ENCODE measurements at regions not wholly inside any gene's neighbourhood (a gene's known extent, or its start where the extent isn't known, plus 50 kb on each side); places are given as distances from the start of the nearest gene placed in this dataset.
"Not testable (repeated sequence)": the region's sequence is repeated elsewhere in the genome, so short reads cannot be mapped to it uniquely, and the experiment has no call there.

DNA sequence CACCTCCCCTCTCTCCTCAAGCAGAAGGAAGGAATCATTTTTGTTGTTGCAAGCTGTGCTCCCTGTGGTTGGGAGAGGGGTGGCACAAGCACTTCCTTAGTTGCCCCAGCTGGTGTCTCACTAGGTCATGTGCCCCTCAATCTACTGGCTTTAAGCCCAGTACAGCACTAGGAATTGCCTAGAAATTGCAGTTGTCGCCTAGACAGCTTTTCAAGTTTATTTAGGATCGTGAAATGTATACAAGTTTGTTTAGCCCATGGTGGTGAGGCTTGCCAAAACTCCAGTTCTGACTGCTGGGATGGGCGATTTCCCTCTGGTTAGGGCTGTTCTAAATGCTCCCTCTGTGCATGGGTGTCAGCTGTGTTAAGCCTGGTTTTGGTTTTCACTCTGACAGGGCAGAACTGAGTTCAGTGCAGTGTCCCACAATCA is 126.8 kb upstream of the ZNF644 start:
- no peak for DNase-seq

- no peak for DNase-seq
Observed at GRCh38 chr1:91141858-91142257, 120.0 kb upstream of the ZNF644 start.

- DNase-seq = no peak
Observed at GRCh38 chr1:91138959-91139358, 117.1 kb upstream of the ZNF644 start.

GRCh38 chr1:91137173-91137852 is 115.5 kb upstream of the ZNF644 start:
- DNase-seq = no peak

- no peak for DNase-seq
Observed at GRCh38 chr1:91135799-91136198, 114.0 kb upstream of the ZNF644 start.

- no peak for DNase-seq
Observed at GRCh38 chr1:91133248-91133647, 111.4 kb upstream of the ZNF644 start.

GRCh38 chr1:91130256-91130985 is 108.6 kb upstream of the ZNF644 start:
- DNase-seq = no peak

DNA sequence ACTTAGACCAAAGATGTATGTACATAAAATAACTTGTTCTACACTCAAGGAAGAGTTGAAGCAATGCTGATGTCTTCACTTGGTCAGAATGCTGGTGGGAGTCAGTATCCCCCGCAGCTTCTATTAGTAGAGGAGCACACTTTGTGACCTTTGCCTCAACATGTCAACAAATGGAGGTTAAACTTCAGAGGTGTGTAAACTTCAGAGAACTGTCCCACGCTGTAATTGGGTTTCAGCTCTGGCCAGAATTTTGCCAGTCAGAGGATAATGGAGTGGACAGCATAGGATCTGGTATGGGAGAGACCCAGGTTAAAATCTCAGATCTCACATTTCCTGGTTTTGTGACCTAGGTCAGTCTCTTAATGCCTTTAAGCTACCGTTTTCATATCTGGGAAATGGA is 107.6 kb upstream of the ZNF644 start:
- no peak for DNase-seq

- no peak for DNase-seq
Observed at GRCh38 chr1:91129017-91129416, 107.2 kb upstream of the ZNF644 start.

GRCh38 chr1:91124989-91125417 is 103.2 kb upstream of the ZNF644 start:
- no peak for DNase-seq

DNA sequence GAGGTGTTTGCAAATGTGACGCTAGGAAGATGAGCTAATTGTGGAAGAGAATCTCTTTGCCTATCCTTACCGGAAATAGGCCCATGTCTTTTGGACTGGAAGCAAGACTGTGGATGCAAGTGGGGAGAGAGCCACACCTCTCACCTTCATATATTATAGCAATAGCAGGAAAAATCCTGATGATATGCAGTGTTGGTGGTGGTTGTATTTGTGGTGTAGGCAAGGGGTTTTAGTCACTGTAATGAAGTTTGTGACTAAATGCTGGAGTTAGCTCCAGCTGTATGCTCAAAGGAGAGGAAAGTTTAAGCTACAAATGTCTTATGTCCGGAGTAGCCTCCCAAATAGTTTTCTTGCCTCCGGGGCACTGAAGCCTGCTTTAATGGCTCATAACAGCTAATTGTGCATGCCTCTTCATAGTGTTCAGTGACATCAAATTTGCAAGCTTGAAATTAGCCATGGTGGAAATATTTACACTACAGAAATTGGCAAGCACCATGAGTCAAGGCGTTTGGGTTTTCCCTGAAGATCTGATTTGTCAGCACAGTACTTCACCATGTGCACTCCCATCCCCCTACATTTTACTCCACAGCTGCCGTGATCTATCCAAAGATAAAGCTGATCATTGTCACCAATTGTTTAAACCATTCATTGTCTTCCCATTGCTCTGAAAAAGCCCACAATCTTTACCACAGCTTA is 102.6 kb upstream of the ZNF644 start:
- DNase-seq = no peak

DNA sequence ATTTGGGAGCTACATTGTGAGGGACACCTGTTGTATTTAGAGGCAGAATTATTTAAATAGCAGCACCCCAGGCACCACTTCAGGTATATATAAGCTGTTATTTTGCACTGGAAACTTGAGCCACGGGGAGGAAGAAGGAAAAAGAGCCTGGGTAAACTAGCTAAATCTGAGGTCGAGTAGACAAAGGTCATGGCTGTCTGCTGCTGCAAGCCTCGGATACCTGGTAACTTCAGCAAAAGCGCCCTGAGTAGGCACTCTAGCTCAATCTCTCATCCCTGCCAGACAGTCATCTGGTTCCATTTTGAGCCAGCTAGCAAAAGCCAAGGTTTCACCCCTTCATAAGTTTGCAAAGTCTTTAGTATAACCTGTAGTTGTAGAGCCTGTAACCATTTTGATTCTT is 101.9 kb upstream of the ZNF644 start:
- DNase-seq = no peak

DNA sequence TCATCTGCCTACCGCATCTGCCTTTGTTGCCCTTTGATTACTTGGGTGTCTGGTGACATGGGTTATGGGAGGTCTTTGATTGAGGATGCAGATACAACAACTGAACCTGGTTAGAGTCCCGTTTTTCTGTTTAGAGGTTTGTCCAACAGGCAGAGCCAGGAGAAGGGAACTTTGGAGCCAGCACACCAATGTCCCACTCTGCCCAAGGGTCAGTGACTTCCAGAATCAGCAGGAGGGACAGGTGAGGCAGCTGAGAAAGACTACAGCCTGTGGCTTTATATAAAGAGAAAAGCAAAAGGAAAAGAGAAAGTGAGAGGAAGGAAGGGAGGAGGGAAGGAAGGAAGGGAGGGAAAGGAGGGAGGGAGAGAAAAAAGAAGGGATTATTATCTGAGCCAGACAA is 101.5 kb upstream of the ZNF644 start:
- no peak for DNase-seq

GRCh38 chr1:91122106-91122717 is 100.4 kb upstream of the ZNF644 start:
- DNase-seq = no peak

- no peak for DNase-seq
Observed at GRCh38 chr1:91121366-91121765, 99.5 kb upstream of the ZNF644 start.

DNA sequence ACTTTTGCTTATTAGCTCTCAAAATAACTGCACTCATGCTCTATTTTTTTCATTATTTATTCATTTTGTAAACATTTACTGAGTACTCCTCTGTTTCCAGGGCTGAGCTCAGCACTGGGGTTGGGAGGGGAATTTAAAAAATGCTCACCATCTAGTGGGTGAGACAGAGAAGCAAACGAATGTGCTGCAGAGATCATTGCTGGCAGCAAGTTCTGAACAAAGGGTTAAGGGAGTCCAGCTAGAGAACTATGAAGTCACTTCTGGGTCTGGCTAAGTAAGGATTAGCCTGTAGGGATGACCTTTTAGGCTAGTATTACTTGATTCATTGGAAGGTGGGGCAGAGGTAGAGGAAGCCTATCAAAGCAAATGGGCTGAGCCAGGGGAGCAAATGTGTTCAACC is 99.1 kb upstream of the ZNF644 start:
- DNase-seq = no peak

GRCh38 chr1:91120421-91120820 is 98.6 kb upstream of the ZNF644 start:
- no peak for DNase-seq

DNA sequence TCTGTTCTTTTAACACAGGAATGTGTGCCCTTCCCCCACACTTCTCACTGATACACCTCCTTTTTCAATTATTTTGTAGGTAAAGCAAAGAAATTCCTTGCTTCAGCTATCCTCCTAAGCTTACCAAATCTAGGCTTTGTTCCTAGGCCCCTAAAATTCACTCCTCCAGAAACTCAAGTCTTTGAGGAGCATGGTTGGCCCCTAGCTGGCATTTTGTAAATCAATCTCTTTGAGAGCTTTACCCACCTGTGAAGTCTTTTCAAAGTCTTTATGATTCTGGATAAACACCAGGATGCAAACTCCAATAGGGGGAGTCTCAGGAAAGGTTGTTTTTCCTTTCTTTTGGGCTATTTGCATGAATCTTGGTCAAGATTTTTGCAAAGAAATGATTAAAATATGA is 82.9 kb upstream of the ZNF644 start:
- DNase-seq = no peak

- DNase-seq = no peak
Observed at GRCh38 chr1:91101328-91101727, 79.5 kb upstream of the ZNF644 start.

- DNase-seq = no peak
Observed at GRCh38 chr1:91099746-91100621, 78.1 kb upstream of the ZNF644 start.

DNA sequence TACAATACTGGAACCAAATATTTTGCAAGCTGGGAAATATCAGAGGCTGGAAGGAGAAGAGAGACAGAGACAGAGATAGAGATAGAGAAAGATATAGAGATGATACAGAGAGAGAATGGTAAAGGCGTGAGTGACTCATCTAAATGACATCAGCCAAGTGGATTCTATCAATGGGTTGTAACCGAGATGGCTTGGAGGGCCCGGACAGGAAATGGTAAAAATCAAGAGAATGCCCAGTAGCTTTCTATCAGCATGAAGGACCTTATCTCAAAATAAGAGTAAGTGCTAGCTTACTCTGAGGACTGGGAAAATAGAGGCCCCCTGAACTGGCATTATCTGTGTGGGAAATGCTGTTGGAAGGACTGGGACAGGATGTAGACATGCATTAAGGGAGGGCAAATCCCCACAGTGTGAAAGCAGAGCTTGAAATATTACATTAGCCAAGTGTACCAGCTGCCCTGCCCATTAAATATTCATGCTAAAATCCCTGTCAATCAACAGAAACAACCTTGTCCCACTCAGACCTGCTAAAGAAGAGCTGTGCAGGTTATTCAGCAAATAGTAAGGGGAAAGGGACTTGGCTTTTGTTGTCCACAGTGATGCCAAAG is 76.6 kb upstream of the ZNF644 start:
- no peak for DNase-seq

GRCh38 chr1:91095321-91095720 is 73.5 kb upstream of the ZNF644 start:
- DNase-seq = not testable (repeated sequence)
